ENCODE measurements at regions not wholly inside any gene's neighbourhood (a gene's known extent, or its start where the extent isn't known, plus 50 kb on each side); places are given as distances from the start of the nearest gene placed in this dataset.
A peak's percentile ranks its signal among the peaks of the same experiment; 100 is the strongest.

DNA sequence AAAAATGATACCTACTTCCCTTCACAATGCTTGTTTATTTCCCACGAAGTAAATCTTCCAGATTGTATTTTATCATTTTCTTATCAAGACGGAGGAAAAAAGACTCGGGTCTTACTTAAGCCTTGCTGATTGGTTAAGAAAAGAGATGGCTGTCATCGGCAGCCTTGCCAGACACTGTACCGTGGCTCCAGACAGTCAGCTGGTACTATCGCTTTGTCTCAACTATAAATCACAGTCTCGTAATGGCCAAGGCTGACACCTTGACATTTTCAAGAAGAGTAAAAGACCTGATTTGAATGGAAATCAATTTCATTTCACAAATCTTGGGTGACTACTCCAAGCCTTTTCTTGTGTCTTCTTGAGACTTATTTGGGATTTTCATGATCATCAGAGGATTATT, 868.0 kb downstream of the USP25 start:
- Histone ChIP-seq H3K27ac (ENCODE audit: low read depth in 1 of 2, low read length in 1 of 2) (no peak overlapping the region), H3K9ac (ENCODE audit: insufficient read depth in 1 of 2, low read length in 2 of 2) (no peak overlapping the region), H3K4me1 (ENCODE audit: control insufficient read depth in 5 of 5, insufficient read depth in 5 of 5, low read length in 5 of 5) (peaks cover 0 to 5% (median 0%) of the 10 kb centered on the region in 5 donors), H3K9me3 (ENCODE audit: control insufficient read depth in 4 of 4, insufficient read depth in 3 of 4, low read length in 3 of 4) (no peaks in the 10 kb centered on the region), H3K4me3 (no peak overlapping the region), H3K27me3 (ENCODE audit: control insufficient read depth in 3 of 3, insufficient read depth in 3 of 3, low read length in 2 of 3) (no peaks in the 10 kb centered on the region), H3K36me3 (ENCODE audit: control insufficient read depth in 4 of 4, insufficient read depth in 4 of 4, low read length in 4 of 4) (no peaks in the 10 kb centered on the region)
- TF ChIP-seq CTCF (IDR thresholded peaks at IDR 0.05; ENCODE audit: control extremely low read depth, extremely low read depth): no peak
- 80 to 88% methylated on average over 7 of the region's 7 CpGs for WGBS, 2 donors
- DNase-seq (no peak), ATAC-seq (ENCODE audit: insufficient read depth, low FRiP score) (no peak)

DNA sequence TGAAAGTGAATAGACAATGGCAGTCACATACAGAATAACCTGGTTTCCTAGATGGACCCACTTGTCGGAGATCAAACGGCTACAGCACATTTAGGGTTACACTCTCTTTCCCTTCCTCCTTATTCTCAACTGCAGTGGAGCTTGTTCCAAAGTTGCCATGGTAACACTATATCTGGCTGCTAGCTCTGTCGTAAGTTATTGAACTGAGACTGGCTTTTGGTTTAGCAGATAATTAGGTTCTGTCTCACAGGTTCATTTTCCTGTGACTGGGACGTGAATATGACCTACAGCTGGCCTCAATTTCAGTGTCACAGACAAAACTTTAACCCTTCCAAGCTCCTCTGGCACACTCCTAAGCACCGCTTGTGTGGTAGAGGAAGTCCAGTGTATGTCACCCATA, 875.8 kb downstream of the USP25 start:
- no peaks in the 10 kb centered on the region for H3K27me3 ChIP-seq (ENCODE audit: control insufficient read depth in 3 of 3, insufficient read depth in 3 of 3, low read length in 2 of 3)
- WGBS, 2 donors: 67 to 80% methylated on average over 5 of the region's 5 CpGs
- no peak overlapping the region for H3K27ac ChIP-seq (ENCODE audit: low read depth in 1 of 2, low read length in 1 of 2)
- H3K9ac ChIP-seq (ENCODE audit: insufficient read depth in 1 of 2, low read length in 2 of 2): no peak overlapping the region
- H3K4me1 ChIP-seq (ENCODE audit: control insufficient read depth in 5 of 5, insufficient read depth in 5 of 5, low read length in 5 of 5): peaks cover 0 to 13% (median 4%) of the 10 kb centered on the region in 5 donors
- DNase-seq (peak; percentile 45 to 88 (median 87)), ATAC-seq (ENCODE audit: insufficient read depth, low FRiP score) (no peak)
- no peak for TF ChIP-seq CTCF (IDR thresholded peaks at IDR 0.05; ENCODE audit: control extremely low read depth, extremely low read depth)
- no peak overlapping the region for H3K4me3 ChIP-seq
- no peaks in the 10 kb centered on the region for H3K9me3 ChIP-seq (ENCODE audit: control insufficient read depth in 4 of 4, insufficient read depth in 3 of 4, low read length in 3 of 4)
- H3K36me3 ChIP-seq (ENCODE audit: control insufficient read depth in 4 of 4, insufficient read depth in 4 of 4, low read length in 4 of 4): peaks cover 0 to 2% (median 0%) of the 10 kb centered on the region in 4 donors

DNA sequence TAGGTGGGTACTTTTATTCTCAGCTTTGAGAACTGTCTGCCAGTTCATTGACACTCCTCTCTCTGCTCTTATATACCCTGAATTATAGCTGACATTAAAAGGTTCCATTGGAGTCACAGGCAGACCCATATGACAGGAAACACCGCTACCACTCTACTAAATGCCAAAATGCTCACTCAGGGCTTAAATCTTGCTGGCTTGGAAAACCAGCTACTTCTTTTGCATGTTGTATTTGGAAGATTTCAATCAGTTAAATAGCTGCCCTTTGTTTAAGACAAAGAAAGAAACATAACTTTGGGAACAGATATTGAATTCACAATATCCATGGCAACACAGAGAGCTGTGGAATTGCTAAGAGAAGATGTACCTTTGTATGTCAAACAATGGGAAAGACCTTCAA, 876.5 kb downstream of the USP25 start:
- 88 to 90% methylated on average over 1 of the region's 1 CpG for WGBS, 2 donors
- Histone ChIP-seq H3K4me1 (ENCODE audit: control insufficient read depth in 5 of 5, insufficient read depth in 5 of 5, low read length in 5 of 5) (peaks cover 0 to 13% (median 4%) of the 10 kb centered on the region in 5 donors), H3K36me3 (ENCODE audit: control insufficient read depth in 4 of 4, insufficient read depth in 4 of 4, low read length in 4 of 4) (peaks cover 0 to 2% (median 0%) of the 10 kb centered on the region in 4 donors), H3K9ac (ENCODE audit: insufficient read depth in 1 of 2, low read length in 2 of 2) (no peak overlapping the region), H3K4me3 (no peak overlapping the region), H3K27me3 (ENCODE audit: control insufficient read depth in 3 of 3, insufficient read depth in 3 of 3, low read length in 2 of 3) (no peaks in the 10 kb centered on the region), H3K9me3 (ENCODE audit: control insufficient read depth in 4 of 4, insufficient read depth in 3 of 4, low read length in 3 of 4) (no peaks in the 10 kb centered on the region), H3K27ac (ENCODE audit: low read depth in 1 of 2, low read length in 1 of 2) (no peak overlapping the region)
- no peak for ATAC-seq (ENCODE audit: insufficient read depth, low FRiP score)
- TF ChIP-seq CTCF (IDR thresholded peaks at IDR 0.05; ENCODE audit: control extremely low read depth, extremely low read depth): no peak
- DNase-seq: peak in 2 of 3 donors; percentile 19 to 42

GRCh38 chr21:16608209-16608830, 878.5 kb downstream of the USP25 start:
- peaks cover 0 to 2% (median 0%) of the 10 kb centered on the region in 4 donors for H3K36me3 ChIP-seq (ENCODE audit: control insufficient read depth in 4 of 4, insufficient read depth in 4 of 4, low read length in 4 of 4)
- DNase-seq (no peak), ATAC-seq (ENCODE audit: insufficient read depth, low FRiP score) (no peak)
- H3K4me1 ChIP-seq (ENCODE audit: control insufficient read depth in 5 of 5, insufficient read depth in 5 of 5, low read length in 5 of 5): peaks cover 0 to 13% (median 4%) of the 10 kb centered on the region in 5 donors
- H3K9ac ChIP-seq (ENCODE audit: insufficient read depth in 1 of 2, low read length in 2 of 2): no peak overlapping the region
- no peak for TF ChIP-seq CTCF (IDR thresholded peaks at IDR 0.05; ENCODE audit: control extremely low read depth, extremely low read depth)
- H3K27me3 ChIP-seq (ENCODE audit: control insufficient read depth in 3 of 3, insufficient read depth in 3 of 3, low read length in 2 of 3): no peaks in the 10 kb centered on the region
- no peak overlapping the region for H3K27ac ChIP-seq (ENCODE audit: low read depth in 1 of 2, low read length in 1 of 2)
- no peaks in the 10 kb centered on the region for H3K9me3 ChIP-seq (ENCODE audit: control insufficient read depth in 4 of 4, insufficient read depth in 3 of 4, low read length in 3 of 4)
- 91% methylated on average over 3 of the region's 3 CpGs for WGBS, 2 donors
- no peak overlapping the region for H3K4me3 ChIP-seq

Data from lung (tissue), 11 donors.